NCI-H2227 (cell line): ENCODE measurements at regions not wholly inside any gene's neighbourhood (a gene's known extent, or its start where the extent isn't known, plus 50 kb on each side); places are given as distances from the start of the nearest gene placed in this dataset.
"Not testable (repeated sequence)": the region's sequence is repeated elsewhere in the genome, so short reads cannot be mapped to it uniquely, and the experiment has no call there.

Experiments used
- DNase-seq: peaks from one replicate; lab custom pipeline; 2025; ENCODE audit not compliant: unreplicated experiment; lab: John Stamatoyannopoulos, UW

DNA sequence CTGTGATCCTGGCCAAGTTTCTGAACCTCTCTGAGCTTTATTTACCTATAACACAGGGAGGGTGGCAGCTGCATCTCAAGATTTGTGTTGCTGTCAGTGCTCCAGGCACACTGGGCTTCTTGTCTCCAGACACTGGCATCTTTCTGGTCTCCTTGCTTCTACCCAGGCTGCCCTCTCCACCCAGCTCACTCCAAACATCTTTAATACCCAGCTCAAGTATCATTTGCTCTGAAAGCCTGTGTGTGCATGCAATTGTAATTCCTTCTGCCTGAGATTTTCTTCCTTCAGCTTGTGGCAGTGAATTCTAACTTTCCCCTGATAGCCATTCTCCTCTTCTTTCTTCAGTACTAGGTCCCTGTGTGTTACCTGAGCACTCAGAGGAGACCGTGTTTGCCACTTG lies 50.7 kb upstream of the USP7 start:
- no peak for DNase-seq

GRCh38 chr16:9015489-9015888 lies 51.8 kb upstream of the USP7 start:
- DNase-seq = no peak

DNA sequence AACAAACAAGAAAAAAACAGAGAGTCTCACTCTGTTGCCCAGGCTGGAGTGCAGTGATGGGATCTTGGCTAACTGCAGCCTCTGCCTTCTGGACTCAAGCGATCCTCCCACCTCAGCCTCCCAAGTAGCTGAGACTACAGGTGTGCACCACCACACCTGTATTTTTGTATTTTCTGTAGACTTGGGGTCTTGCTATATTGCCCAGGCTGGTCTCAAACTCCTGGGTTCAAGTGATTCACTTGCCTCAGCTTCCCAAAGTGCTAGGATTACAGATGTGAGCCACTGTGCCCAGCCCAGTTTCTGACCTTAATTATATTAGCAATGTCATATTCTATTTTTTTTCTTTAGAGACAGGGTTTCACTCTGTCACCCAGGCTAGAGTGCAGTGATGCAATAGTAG lies 52.3 kb upstream of the USP7 start:
- not testable (repeated sequence) for DNase-seq

- no peak for DNase-seq
These were observed 53.1 kb upstream of the USP7 start for GRCh38 chr16:9016824-9017223.

- DNase-seq = no peak
These were observed 63.5 kb upstream of the USP7 start for GRCh38 chr16:9027070-9027799.

DNA sequence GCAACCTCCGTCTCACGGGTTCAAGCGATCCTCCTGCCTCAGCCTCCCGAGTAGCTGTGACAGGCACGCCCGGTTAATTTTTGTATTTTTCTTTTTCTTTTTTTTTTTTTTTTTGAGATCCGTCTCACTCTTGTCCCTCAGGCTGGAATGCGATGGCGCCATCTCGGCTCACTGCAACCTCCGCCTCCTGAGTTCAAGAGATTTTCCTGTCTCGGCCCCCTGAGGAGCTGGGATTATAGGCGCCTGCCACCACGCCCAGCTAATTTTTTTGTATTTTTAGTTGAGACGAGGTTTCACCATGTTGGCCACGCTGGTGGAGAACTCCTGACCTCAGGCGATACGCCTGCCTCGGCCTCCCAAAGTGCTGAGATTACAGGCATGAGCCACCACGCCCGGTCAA lies 63.0 kb upstream of the HAPSTR1 start:
- not testable (repeated sequence) for DNase-seq

DNA sequence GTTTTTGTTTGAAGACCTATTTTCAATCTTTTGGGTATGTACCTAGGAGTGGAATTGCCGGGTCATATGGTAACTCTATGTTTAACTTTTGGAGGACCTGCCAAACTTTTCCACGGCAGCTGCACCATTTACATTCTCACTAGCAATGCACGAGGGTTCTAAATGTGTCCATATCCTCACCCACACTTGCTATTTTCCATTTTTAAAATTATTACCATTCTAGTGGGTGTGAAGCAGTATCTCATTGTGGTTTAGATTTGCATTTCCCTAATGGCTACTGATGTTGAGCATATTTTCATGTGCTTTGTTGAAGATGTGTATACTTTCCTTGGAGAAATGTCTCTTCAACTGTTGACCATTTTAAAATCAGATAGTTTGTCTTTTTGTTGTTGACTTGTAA lies 60.3 kb upstream of the HAPSTR1 start:
- no peak for DNase-seq

- DNase-seq = peak; percentile 39
These were observed 58.2 kb upstream of the HAPSTR1 start for GRCh38 chr16:9033125-9033830.

GRCh38 chr16:9034056-9034455 lies 57.4 kb upstream of the HAPSTR1 start:
- no peak for DNase-seq

- no peak for DNase-seq
These were observed 55.4 kb upstream of the HAPSTR1 start for GRCh38 chr16:9035996-9036395.

DNA sequence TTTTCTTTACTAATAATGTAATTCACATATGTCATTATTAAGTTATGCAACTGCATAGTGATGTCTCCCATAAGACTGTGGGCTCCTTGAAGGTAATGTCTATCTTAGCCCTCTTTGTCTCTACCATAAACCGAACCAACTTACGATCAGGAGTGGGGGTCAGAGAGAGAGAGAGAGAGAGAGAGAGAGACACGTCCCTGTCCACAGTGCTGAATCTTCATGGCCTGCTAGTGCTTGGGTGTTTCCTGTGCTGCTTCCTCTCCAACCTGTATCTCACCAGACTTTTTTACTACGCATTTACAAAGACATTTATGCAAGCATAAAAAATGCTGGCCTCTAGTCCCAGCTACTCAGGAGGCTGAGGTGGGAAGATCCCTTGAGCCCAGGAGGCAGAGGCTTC lies 52.2 kb upstream of the HAPSTR1 start:
- DNase-seq = no peak

- DNase-seq = no peak
These were observed 50.5 kb upstream of the HAPSTR1 start for GRCh38 chr16:9040800-9041412.
